H1 (cell line): ENCODE measurements at regions not wholly inside any gene's neighbourhood (a gene's known extent, or its start where the extent isn't known, plus 50 kb on each side); places are given as distances from the start of the nearest gene placed in this dataset.

Experiments
- CTCF ChIA-PET: fragments of 300-600 bp; sonication (Branson Sonifier 250); formaldehyde crosslinking; loops from one replicate; lab custom pipeline; 2021; ENCODE audit not compliant: partially characterized antibody; lab: Charles Lee
- POLR2A ChIA-PET: fragments of 300-600 bp; sonication (Branson Sonifier 250); formaldehyde crosslinking; loops from one replicate; lab custom pipeline; 2021; ENCODE audit warnings: inconsistent platforms; ENCODE audit not compliant: partially characterized antibody; lab: Charles Lee
- DNase-seq, 2 experiments: peaks; one replicate each; pipeline versions ENCODE4 v3.0.0 to v3.0.0-alpha.2; 2010 to 2022; ENCODE audit warnings: low spot score in 2 of 2, low read depth in 1 of 2, mixed read lengths in 1 of 2
- FAIRE-seq: peaks from 2 replicates; lab custom pipeline; 2011; peaks lifted over from hg19 to GRCh38; lab: Jason Lieb, UNC
- H2AFZ ChIP-seq: 2 replicates; pipeline ENCODE4 v1.8.1; 2012; ENCODE audit warnings: low read length, inconsistent platforms
- H2AK5ac ChIP-seq: 2 replicates; pipeline ENCODE4 v1.6.1; 2013; ENCODE audit warnings: low read depth, low read length
- H2BK120ac ChIP-seq: replicated peaks from 2 replicates; pipeline ENCODE3; 2013; ENCODE audit warnings: low read depth, low read length, inconsistent platforms
- H2BK12ac ChIP-seq: 2 replicates; pipeline ENCODE4 v1.6.1; 2013; ENCODE audit warnings: low read depth, low read length
- H2BK15ac ChIP-seq: 2 replicates; pipeline ENCODE4 v1.6.1; 2013; ENCODE audit warnings: low read length
- H2BK20ac ChIP-seq: 2 replicates; pipeline ENCODE4 v1.6.1; 2013; ENCODE audit warnings: low read length
- H2BK5ac ChIP-seq: 2 replicates; pipeline ENCODE4 v1.6.1; 2013; ENCODE audit warnings: low read depth, low read length
- H3K14ac ChIP-seq: 2 replicates; pipeline ENCODE4 v1.6.1; 2013; ENCODE audit warnings: inconsistent platforms; ENCODE audit not compliant: insufficient read length
- H3K18ac ChIP-seq: 2 replicates; pipeline ENCODE4 v1.6.1; 2013; ENCODE audit warnings: low read length; ENCODE audit errors: extremely low read depth
- H3K23ac ChIP-seq: 2 replicates; pipeline ENCODE4 v1.6.1; 2013; ENCODE audit warnings: inconsistent platforms; ENCODE audit not compliant: insufficient read length
- H3K23me2 ChIP-seq: 2 replicates; pipeline ENCODE4 v1.6.1; 2013; ENCODE audit warnings: low read depth, low read length
- H3K27ac ChIP-seq: 2 replicates; pipeline ENCODE4 v1.6.1; 2011; ENCODE audit warnings: low read depth, low read length, inconsistent platforms
- H3K27me3 ChIP-seq, 4 experiments: replicated peaks in 1 of 4; 1 replicate in 1 of 4; 2 replicates in 3 of 4; pipeline versions ENCODE4 v1.6.1 to v1.8.1; 2011 to 2013; ENCODE audit warnings: low read length in 3 of 4, mild to moderate bottlenecking in 3 of 4, inconsistent platforms in 2 of 4, mixed read lengths in 2 of 4, moderate library complexity in 1 of 4; ENCODE audit not compliant: control insufficient read depth in 3 of 4, insufficient read depth in 3 of 4; ENCODE audit errors: extremely low read depth in 1 of 4
- H3K36me3 ChIP-seq, 4 experiments: 2 replicates each; pipeline versions ENCODE4 v1.6.1 to v1.8.1; 2011 to 2013; ENCODE audit warnings: mild to moderate bottlenecking in 4 of 4, low read length in 3 of 4, moderate library complexity in 2 of 4, control low read depth in 1 of 4, inconsistent platforms in 1 of 4; ENCODE audit not compliant: insufficient read depth in 4 of 4, control insufficient read depth in 2 of 4
- H3K4ac ChIP-seq: replicated peaks from 2 replicates; pipeline ENCODE3; 2013; ENCODE audit warnings: low read length, low read depth, mixed read lengths, inconsistent platforms; ENCODE audit not compliant: insufficient read length
- H3K4me1 ChIP-seq, 4 experiments: replicated peaks in 1 of 4; 1 replicate in 1 of 4; 2 replicates in 3 of 4; pipeline versions ENCODE4 v1.6.1 to v1.8.1; 2011 to 2013; ENCODE audit warnings: low read length in 3 of 4, inconsistent platforms in 2 of 4, mixed read lengths in 1 of 4; ENCODE audit not compliant: insufficient read depth in 4 of 4, control insufficient read depth in 3 of 4
- H3K4me2 ChIP-seq, 2 experiments: 2 replicates each; pipeline versions ENCODE4 v1.6.1 to v1.8.1; 2011 to 2013; ENCODE audit warnings: low read depth in 2 of 2, low read length in 2 of 2, control low read depth in 1 of 2, inconsistent platforms in 1 of 2, mild to moderate bottlenecking in 1 of 2; ENCODE audit not compliant: insufficient read depth in 1 of 2
- H3K4me3 ChIP-seq, 4 experiments: fragments of 200-600, 300-600 bp in 1 of 4; sonication (generic), shearing (Covaris generic), sonication (Bioruptor Twin) in 1 of 4; 2 replicates each; pipeline versions ENCODE4 v1.5.1 to v1.8.1; 2011 to 2016; ENCODE audit warnings: low read length in 4 of 4, low read depth in 3 of 4, control low read depth in 2 of 4, inconsistent platforms in 2 of 4, mild to moderate bottlenecking in 2 of 4, mixed read lengths in 1 of 4, moderate library complexity in 1 of 4; ENCODE audit not compliant: insufficient read depth in 2 of 4; ENCODE audit errors: extremely low read depth in 1 of 4
- H3K56ac ChIP-seq: replicated peaks from 2 replicates; pipeline ENCODE3; 2013; ENCODE audit warnings: low read depth, mild to moderate bottlenecking, mixed read lengths, low read length, inconsistent platforms; ENCODE audit not compliant: insufficient read length
- H3K79me1 ChIP-seq: 2 replicates; pipeline ENCODE4 v1.6.1; 2013; ENCODE audit warnings: low read depth, low read length, control low read depth
- H3K79me2 ChIP-seq, 2 experiments: 2 replicates each; pipeline versions ENCODE4 v1.6.1 to v1.8.1; 2012 to 2013; ENCODE audit warnings: low read length in 2 of 2, mild to moderate bottlenecking in 2 of 2, inconsistent platforms in 1 of 2; ENCODE audit not compliant: insufficient read depth in 2 of 2, control insufficient read depth in 1 of 2
- H3K9ac ChIP-seq, 4 experiments: replicated peaks in 1 of 4; 1 replicate in 1 of 4; 2 replicates in 3 of 4; pipeline versions ENCODE4 v1.6.1 to v1.8.1; 2011 to 2013; ENCODE audit warnings: low read depth in 3 of 4, low read length in 3 of 4, control low read depth in 2 of 4, mild to moderate bottlenecking in 2 of 4, moderate library complexity in 2 of 4, inconsistent platforms in 1 of 4; ENCODE audit errors: extremely low read depth in 1 of 4
- H3K9me3 ChIP-seq, 2 experiments: 2 replicates each; pipeline versions ENCODE4 v1.6.1 to v1.8.1; 2012 to 2013; ENCODE audit warnings: mild to moderate bottlenecking in 2 of 2, moderate library complexity in 2 of 2, control low read depth in 1 of 2, inconsistent platforms in 1 of 2, low read depth in 1 of 2, low read length in 1 of 2, mixed read lengths in 1 of 2; ENCODE audit not compliant: insufficient read depth in 2 of 2
- H4K20me1 ChIP-seq, 2 experiments: replicated peaks in 1 of 2; 2 replicates each; pipeline versions ENCODE3 to v1.8.1; 2011 to 2013; ENCODE audit warnings: inconsistent platforms in 2 of 2, low read length in 2 of 2, mild to moderate bottlenecking in 1 of 2; ENCODE audit not compliant: insufficient read depth in 2 of 2, control insufficient read depth in 1 of 2
- H4K5ac ChIP-seq: 2 replicates; pipeline ENCODE4 v1.6.1; 2013; ENCODE audit warnings: low read length, low read depth, mixed read lengths, inconsistent platforms; ENCODE audit not compliant: insufficient read length
- H4K8ac ChIP-seq: 2 replicates; pipeline ENCODE4 v1.8.0; 2013; ENCODE audit warnings: mild to moderate bottlenecking, moderate library complexity, low read length, inconsistent platforms; ENCODE audit not compliant: insufficient read depth; ENCODE audit errors: extremely low read depth
- H4K91ac ChIP-seq: replicated peaks from 2 replicates; pipeline ENCODE3; 2013; ENCODE audit warnings: low read length, mixed read lengths, inconsistent platforms; ENCODE audit not compliant: insufficient read length
- EZH2 ChIP-seq: fragments of 200-600 bp; sonication (generic); IDR thresholded peaks from 2 replicates; pipeline ENCODE4 v1.7.1; 2012; ENCODE audit warnings: low read depth, mild to moderate bottlenecking, moderate library complexity, low read length, inconsistent platforms; ENCODE audit not compliant: severe bottlenecking

DNA sequence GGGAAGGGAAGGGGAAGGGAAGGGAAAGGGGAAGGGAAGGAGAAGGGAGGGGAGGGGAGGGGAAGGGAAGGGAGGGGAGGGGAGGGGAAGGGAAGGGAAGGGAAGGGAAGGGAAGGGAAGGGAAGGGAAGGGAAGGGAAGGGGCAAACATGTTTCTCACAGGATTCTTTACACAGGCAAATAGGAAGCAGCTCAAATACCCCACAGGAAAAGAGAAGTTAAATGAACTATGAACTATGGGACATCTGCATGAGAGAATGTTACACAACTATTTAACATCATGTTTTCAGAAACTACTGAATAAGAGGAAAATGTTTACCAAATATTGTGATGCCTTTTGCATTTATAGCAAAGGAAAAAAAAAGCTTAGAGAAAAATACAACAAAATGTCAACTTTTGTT, 125.4 kb upstream of the SLC30A5 start:
- Histone ChIP-seq H3K4ac (no peak overlapping the region), H2BK15ac (no peak overlapping the region), H4K5ac (no peak overlapping the region), H4K91ac (no peak overlapping the region), H3K36me3 (no peaks in the 10 kb centered on the region; a peak in 1 of 8 replicates), H3K4me3 (no peak overlapping the region), H3K27me3 (no peaks in the 10 kb centered on the region), H4K20me1 (peaks cover 0 to 12% of the 10 kb centered on the region in 2 experiments), H3K79me1 (no peaks in the 10 kb centered on the region), H3K4me2 (no peak overlapping the region), H2AK5ac (no peak overlapping the region), H3K79me2 (0 out of 4 replicates have a peak, but pooled peaks cover 0 to 3% of the 10 kb centered on the region in 2 experiments), H2BK5ac (no peak overlapping the region), H4K8ac (no peak overlapping the region), H3K23me2 (peaks cover 18% of the 10 kb centered on the region; the same call in 1 of the 2 replicates), H3K9ac (no peak overlapping the region), H3K4me1 (no peaks in the 10 kb centered on the region), H2AFZ (no peak overlapping the region), H3K27ac (no peak overlapping the region), H2BK120ac (no peak overlapping the region), H2BK12ac (no peak overlapping the region), H3K56ac (no peak overlapping the region), H3K9me3 (peaks cover 0 to 9% of the 10 kb centered on the region in 2 experiments; a peak in 2 of 4 replicates), H2BK20ac (no peak overlapping the region), H3K14ac (no peak overlapping the region), H3K18ac (no peak overlapping the region), H3K23ac (no peak overlapping the region)
- POLR2A ChIA-PET, result interaction anchor here (0.7 kb wide), 1 partner anchor 10 kb away, joined by 3 read pairs; no protein-coding TSS in a partner anchor
- FAIRE-seq (no peak), DNase-seq (no peak)
- CTCF ChIA-PET, result interaction anchor here (1.1 to 2.2 kb wide), 2 partner anchors 9 to 39 kb away, joined by 4 to 7 read pairs; no protein-coding TSS in a partner anchor
- no peak for TF ChIP-seq EZH2
